GM10266 (cell line): ENCODE measurements at regions not wholly inside any gene's neighbourhood (a gene's known extent, or its start where the extent isn't known, plus 50 kb on each side); places are given as distances from the start of the nearest gene placed in this dataset.

Source experiments
- DNase-seq: peaks from one replicate; pipeline ENCODE4 v3.0.0; 2012; ENCODE audit errors: extremely low spot score
- CTCF ChIP-seq: IDR thresholded peaks from 2 replicates; pipeline ENCODE4 v1.5.1; 2012; ENCODE audit warnings: mild to moderate bottlenecking, low read depth; ENCODE audit not compliant: control insufficient read depth, insufficient read depth; ENCODE audit errors: missing control alignments

DNA sequence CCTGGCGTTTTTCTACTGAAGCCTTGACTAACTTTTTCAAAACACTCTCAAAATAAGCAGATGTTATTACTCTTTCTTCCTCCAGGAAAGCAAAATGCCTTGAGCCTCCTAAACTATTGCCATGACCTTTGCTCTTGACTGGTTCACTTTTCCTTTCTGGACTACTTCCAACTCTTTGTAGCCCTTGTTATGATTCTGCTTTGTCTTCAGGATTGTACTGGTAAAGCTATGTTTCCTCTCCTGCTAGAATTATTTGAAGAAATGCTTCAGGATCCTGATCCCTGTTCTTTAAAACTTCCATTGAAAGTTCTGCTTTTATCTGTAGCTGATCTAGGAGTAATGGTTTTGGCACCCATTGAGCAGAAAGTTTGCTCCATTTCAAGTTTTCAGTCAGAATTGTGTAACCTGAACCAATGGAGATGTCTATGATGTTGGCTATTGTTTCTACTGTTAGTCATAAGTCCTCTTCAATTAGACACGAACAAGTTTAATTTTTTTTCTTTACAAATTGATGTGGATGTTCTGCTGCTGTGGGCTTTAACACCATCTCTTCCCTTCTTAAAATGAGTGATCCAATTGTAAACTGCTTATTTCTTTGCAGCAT, 1356.4 kb downstream of the EFNA5 start:
- DNase-seq = no peak
- no peak for TF ChIP-seq CTCF

DNA sequence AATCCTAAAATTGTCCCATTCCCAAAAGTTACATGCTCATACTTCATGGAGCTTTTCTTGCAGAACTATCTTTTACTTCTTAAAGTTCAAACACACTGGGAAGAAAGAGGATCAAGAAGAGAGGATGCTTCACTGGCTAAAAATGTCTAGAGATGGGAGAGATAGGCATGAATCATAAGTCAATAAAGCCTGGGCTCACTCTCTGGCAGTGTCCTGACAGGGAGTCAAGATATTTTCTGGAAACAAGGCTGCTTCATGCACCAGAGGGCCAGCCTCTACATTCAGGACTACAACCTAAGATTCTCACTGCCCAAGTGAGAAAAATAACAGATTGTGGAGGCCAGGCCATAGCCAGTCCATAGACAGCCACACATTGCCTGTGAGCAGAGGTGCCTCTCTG, 1358.4 kb downstream of the EFNA5 start:
- DNase-seq = no peak
- TF ChIP-seq CTCF = no peak

GRCh38 chr5:106311230-106311915, 1359.4 kb downstream of the EFNA5 start:
- DNase-seq = no peak
- TF ChIP-seq CTCF = no peak

- no peak for DNase-seq
Measured at GRCh38 chr5:106307265-106307664, 1363.5 kb downstream of the EFNA5 start.

DNA sequence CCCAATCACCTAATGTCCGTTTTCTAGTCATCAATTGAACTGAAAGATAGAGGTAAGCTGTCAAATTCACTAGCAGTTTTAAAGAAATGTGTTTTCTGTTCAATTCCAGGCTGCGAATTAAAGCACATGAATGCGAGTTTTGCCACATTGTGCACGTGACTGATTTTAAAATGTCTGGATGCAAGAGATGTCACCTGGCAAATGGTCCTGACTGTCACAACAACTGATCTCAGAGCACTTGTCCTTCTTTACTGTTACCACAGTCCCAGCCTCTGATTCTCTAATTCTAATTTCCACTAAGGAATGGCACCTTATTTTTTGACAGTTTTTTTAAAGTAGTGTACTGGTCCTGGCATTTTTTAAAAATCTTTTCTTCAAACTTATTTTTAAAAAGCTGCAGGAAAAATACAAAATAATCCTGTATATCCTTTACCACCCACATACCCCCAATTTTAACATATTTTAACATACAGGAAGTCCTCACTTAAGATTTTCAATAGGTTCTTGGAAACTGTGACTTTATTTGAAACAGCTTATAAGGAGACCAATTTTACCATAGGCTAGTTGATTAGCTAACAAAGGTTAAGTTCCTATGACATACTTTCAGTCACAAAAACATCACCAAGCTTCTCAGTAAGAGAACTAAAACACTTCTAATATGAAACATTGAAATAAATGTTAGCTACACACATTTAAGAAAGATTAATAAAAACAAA, 1364.3 kb downstream of the EFNA5 start:
- TF ChIP-seq CTCF = no peak
- DNase-seq = no peak

More at GRCh38 chr5:106307265-106307664, 1363.5 kb downstream of the EFNA5 start:
- no peak for TF ChIP-seq CTCF

GRCh38 chr5:106303911-106304310, 1366.8 kb downstream of the EFNA5 start:
- DNase-seq = no peak
- TF ChIP-seq CTCF = no peak

DNA sequence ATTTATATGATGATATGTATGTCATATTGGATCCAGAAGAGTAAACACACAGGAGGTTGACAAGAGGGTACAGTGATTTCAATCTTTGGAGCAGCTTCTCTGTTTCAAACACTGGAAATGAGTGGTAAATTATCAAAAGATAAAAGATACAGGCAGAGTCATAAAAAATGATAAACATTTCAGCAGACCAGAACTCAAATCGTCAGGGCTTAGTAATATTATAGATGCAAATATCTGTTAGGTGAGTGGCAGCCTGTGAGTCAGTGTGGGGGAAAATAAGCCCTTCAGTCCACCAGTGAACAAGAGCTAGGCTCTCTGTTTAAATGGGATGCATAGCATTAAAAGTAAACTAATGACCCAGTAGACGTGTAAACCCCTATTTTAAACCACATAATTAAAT, 1378.1 kb downstream of the EFNA5 start:
- no peak for DNase-seq
- TF ChIP-seq CTCF = no peak
